BLaER1 treated with 17β-estradiol and CSF1 and Interleukin-3, amounts not matched to agents 10 nM and 100 nM (cell line): ENCODE measurements at regions not wholly inside any gene's neighbourhood (a gene's known extent, or its start where the extent isn't known, plus 50 kb on each side); places are given as distances from the start of the nearest gene placed in this dataset.
A peak's percentile ranks its signal among the peaks of the same experiment; 100 is the strongest.
"Not testable (repeated sequence)": the region's sequence is repeated elsewhere in the genome, so short reads cannot be mapped to it uniquely, and the experiment has no call there.

ENCODE experiments used
- H3K27ac ChIP-seq, 11 experiments: shearing (Covaris generic); formaldehyde crosslinking; 2 replicates each; pipeline ENCODE4 v1.8.1; 2022
- H3K27me3 ChIP-seq, 11 experiments: shearing (Covaris generic); formaldehyde crosslinking; 2 replicates each; pipeline ENCODE4 v1.8.1; 2022
- H3K36me3 ChIP-seq, 11 experiments: shearing (Covaris generic); formaldehyde crosslinking; 2 replicates each; pipeline ENCODE4 v1.8.1; 2022
- H3K4me1 ChIP-seq, 10 experiments: shearing (Covaris generic); formaldehyde crosslinking; 2 replicates each; pipeline ENCODE4 v1.8.1; 2022
- H3K4me2 ChIP-seq, 11 experiments: shearing (Covaris generic); formaldehyde crosslinking; 2 replicates each; pipeline ENCODE4 v1.8.1; 2022
- H3K4me3 ChIP-seq, 10 experiments: shearing (Covaris generic); formaldehyde crosslinking; 2 replicates each; pipeline ENCODE4 v1.8.1; 2022
- H3K9ac ChIP-seq, 11 experiments: shearing (Covaris generic); formaldehyde crosslinking; 2 replicates each; pipeline ENCODE4 v1.8.1; 2022
- H3K9me3 ChIP-seq, 11 experiments: shearing (Covaris generic); formaldehyde crosslinking; replicated peaks in 1 of 11; 2 replicates each; pipeline ENCODE4 v1.8.1; 2022
- H4K20me1 ChIP-seq, 11 experiments: shearing (Covaris generic); formaldehyde crosslinking; 2 replicates each; pipeline ENCODE4 v1.8.1; 2022
- Cebpa-rat ChIP-seq, 11 experiments: shearing (Covaris generic); IDR thresholded peaks; 2 replicates each; pipeline ENCODE4 v1.8.1; 2022

DNA sequence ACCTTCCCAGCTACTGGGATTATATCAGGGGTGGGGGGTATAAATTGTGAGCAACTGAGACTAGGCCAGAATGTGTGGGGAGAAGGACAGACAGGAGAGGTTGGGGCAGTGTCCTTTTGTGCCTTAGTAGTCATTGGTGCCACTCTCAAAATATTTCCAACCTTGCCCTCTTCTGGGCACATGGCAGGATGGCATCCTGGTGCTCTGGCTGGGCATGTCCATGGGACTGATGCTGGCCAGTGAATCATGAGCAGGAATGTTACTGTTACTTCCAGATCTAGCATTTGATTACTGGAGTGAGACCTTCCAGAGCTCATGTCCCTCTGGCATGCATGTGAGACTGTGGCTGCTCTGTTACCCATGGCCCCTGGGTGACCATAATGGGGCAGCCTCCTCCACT, 151.2 kb downstream of the MATN1 start:
- Histone ChIP-seq H3K9me3 (0 out of 22 replicates have a peak, but pooled peaks cover 0 to 4% (median 0%) of the 10 kb centered on the region in 11 experiments), H4K20me1 (no peaks in the 10 kb centered on the region), H3K36me3 (no peaks in the 10 kb centered on the region), H3K4me2 (no peak overlapping the region), H3K27me3 (no peaks in the 10 kb centered on the region), H3K9ac (no peak overlapping the region), H3K27ac (no peak overlapping the region), H3K4me3 (no peak overlapping the region), H3K4me1 (peaks cover 0 to 15% (median 0%) of the 10 kb centered on the region in 10 experiments; a peak in 7 of 20 replicates)
- no peak for TF ChIP-seq Cebpa-rat (IDR thresholded peaks at IDR 0.05)

DNA sequence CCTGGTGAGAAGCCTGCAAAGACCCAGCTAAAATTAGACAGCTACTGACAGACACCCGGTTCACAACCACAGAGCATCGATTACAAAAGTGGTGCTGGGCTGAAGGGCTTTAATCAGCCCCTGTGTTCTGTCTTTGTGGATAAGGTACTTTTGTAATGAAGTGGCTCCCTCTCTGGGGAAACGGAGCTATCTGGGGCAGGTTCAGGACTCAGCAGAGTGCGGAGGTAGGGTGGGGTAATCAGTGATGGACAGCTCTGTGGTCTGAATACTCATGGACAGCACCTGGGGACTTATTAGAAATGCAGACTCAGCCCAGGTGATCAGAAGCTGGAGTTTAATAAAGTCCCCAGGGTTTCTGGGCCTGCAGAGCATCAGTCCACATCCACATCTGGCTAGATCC, 152.0 kb downstream of the MATN1 start:
- Histone ChIP-seq H3K4me2 (no peak overlapping the region), H4K20me1 (no peaks in the 10 kb centered on the region), H3K27me3 (no peaks in the 10 kb centered on the region), H3K9ac (no peak overlapping the region), H3K9me3 (0 out of 22 replicates have a peak, but pooled peaks cover 0 to 4% (median 0%) of the 10 kb centered on the region in 11 experiments), H3K4me1 (peaks cover 0 to 15% (median 0%) of the 10 kb centered on the region in 10 experiments; a peak in 7 of 20 replicates), H3K4me3 (no peak overlapping the region), H3K27ac (no peak overlapping the region), H3K36me3 (no peaks in the 10 kb centered on the region)
- TF ChIP-seq Cebpa-rat (IDR thresholded peaks at IDR 0.05): no peak

DNA sequence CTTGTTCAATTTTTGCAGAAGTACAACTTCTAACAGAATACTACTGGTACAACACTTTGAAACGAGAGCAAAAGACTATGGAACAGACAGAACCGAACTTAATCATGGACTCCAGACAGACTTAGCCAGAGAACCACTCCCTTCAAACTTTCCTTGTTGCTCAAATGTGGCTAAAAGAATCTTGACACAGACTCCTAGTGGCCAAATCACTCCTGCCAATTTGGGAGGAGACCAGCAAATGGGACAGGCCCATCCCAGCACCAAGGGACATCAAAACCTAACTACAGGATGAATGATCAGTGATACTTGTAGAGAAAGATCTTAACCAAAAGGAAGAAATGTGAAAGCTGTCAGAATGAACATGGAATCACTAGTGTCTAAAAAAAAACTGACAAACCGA, 154.0 kb downstream of the MATN1 start:
- H3K27me3 ChIP-seq: no peaks in the 10 kb centered on the region
- peaks cover 0 to 11% (median 0%) of the 10 kb centered on the region in 11 experiments; a peak in 1 of 22 replicates for H3K9me3 ChIP-seq
- no peak overlapping the region for H3K4me3 ChIP-seq
- H3K4me2 ChIP-seq: peak overlapping the region in 4 of 11 experiments; percentile 6 to 32 (median 18); a peak in 3 of 22 replicates
- no peak overlapping the region for H3K9ac ChIP-seq
- no peaks in the 10 kb centered on the region for H3K36me3 ChIP-seq
- no peaks in the 10 kb centered on the region for H4K20me1 ChIP-seq
- no peak for TF ChIP-seq Cebpa-rat (IDR thresholded peaks at IDR 0.05)
- peaks cover 0 to 15% (median 0%) of the 10 kb centered on the region in 10 experiments; a peak in 7 of 20 replicates for H3K4me1 ChIP-seq
- H3K27ac ChIP-seq: no peak overlapping the region

DNA sequence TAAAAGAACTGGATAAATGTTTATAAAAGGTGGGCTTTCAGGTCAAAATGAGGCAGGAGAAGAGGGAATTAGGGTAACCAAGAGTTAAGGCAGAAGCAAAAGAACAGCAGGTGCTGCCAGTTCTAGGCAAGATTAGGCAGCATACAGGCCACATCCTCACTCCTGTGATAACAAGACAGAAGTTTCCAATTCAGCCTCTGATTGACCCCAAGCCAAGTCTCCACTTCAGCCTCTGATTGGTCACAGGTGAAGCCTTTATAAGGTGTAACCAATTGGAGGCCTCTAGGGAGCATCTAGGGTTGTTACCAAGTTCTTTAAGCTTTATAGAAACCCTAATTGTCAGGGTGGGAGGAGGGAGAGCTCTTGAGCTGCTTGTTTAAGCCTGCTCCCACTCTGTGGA, 160.8 kb downstream of the MATN1 start:
- Histone ChIP-seq H3K27me3 (no peaks in the 10 kb centered on the region), H3K4me2 (no peak overlapping the region), H3K9ac (no peak overlapping the region), H3K4me1 (no peaks in the 10 kb centered on the region), H3K27ac (no peak overlapping the region), H3K9me3 (peaks cover 33 to 57% (median 39%) of the 10 kb centered on the region in 11 experiments), H3K36me3 (0 out of 22 replicates have a peak, but pooled peaks cover 0 to 5% (median 0%) of the 10 kb centered on the region in 11 experiments), H4K20me1 (no peaks in the 10 kb centered on the region), H3K4me3 (no peak overlapping the region)
- no peak for TF ChIP-seq Cebpa-rat (IDR thresholded peaks at IDR 0.05)

DNA sequence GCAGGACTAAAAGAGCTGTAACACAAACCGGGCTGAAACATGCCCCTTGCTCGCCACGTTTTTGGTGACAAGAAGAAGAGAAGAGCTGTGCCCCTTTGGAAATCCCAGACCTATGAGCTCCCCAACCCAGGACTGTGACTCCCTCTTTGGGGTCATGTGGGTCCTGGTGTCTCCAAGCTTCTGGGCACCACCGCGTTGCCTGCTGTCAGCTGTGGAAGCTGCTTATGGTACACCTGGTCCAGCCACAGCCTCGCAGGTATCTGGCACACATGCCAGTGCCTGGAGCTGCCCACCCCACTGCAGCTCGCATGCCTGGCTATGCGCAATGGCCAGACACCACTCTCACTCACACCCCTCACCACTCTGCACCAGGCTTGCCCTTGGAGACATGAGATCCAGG, 171.8 kb downstream of the MATN1 start:
- no peaks in the 10 kb centered on the region; a peak in 1 of 22 replicates for H3K36me3 ChIP-seq
- peaks cover 0 to 25% (median 21%) of the 10 kb centered on the region in 11 experiments; a peak in 19 of 22 replicates for H3K9me3 ChIP-seq
- H3K9ac ChIP-seq: no peak overlapping the region
- no peak overlapping the region for H3K27ac ChIP-seq
- H4K20me1 ChIP-seq: no peaks in the 10 kb centered on the region
- no peak overlapping the region for H3K4me3 ChIP-seq
- no peak overlapping the region for H3K4me2 ChIP-seq
- no peak for TF ChIP-seq Cebpa-rat (IDR thresholded peaks at IDR 0.05)
- no peaks in the 10 kb centered on the region for H3K4me1 ChIP-seq
- H3K27me3 ChIP-seq: no peaks in the 10 kb centered on the region

DNA sequence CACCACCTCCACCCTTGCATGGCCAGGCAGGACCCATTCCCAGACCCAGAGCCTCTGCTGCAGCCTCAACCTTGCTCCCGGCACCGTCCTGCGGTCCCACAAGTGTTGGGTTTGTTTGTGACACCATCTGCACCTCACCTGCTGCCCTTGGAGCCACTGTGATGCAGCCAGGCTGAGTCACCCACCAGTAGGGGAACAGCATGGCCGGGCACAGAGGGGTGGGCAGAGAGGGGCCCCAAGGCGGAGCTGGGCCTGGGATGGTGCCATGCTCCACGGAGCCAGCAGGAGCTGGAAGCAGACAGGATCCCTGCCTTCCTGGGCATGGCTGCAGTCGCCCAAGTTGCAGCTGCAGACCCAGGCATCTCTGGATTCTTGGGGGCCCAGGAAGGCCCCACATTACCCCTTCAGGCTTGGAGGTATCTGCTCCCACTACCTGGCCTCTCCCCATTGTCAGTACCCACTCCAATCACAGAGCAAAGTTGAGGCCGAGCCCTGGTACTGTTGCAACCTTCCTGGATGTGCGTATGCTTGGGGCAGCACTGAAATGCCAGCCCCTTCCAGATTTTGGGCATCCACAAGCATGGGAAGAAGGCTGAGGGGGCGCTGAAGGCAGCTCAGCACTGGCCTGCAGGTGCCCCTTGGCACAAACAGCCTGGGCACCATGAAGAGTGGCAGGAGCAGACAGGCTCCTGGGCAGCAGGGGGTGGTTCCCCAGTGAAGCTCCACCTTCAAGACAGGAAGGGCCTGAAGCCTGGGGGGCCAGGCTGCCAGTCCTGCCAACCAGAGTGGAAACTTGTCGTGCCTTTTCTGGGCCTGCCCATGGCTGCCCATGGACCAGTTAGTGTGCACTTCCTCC, 172.8 kb downstream of the MATN1 start:
- H3K27me3 ChIP-seq: no peaks in the 10 kb centered on the region
- TF ChIP-seq Cebpa-rat (IDR thresholded peaks at IDR 0.05): no peak
- no peak overlapping the region for H3K4me2 ChIP-seq
- peaks cover 0 to 23% (median 20%) of the 10 kb centered on the region in 11 experiments; a peak in 19 of 22 replicates for H3K9me3 ChIP-seq
- H3K4me3 ChIP-seq: no peak overlapping the region
- H4K20me1 ChIP-seq: no peaks in the 10 kb centered on the region
- H3K27ac ChIP-seq: no peak overlapping the region
- H3K36me3 ChIP-seq: no peaks in the 10 kb centered on the region; a peak in 1 of 22 replicates
- no peak overlapping the region for H3K9ac ChIP-seq
- no peaks in the 10 kb centered on the region for H3K4me1 ChIP-seq

DNA sequence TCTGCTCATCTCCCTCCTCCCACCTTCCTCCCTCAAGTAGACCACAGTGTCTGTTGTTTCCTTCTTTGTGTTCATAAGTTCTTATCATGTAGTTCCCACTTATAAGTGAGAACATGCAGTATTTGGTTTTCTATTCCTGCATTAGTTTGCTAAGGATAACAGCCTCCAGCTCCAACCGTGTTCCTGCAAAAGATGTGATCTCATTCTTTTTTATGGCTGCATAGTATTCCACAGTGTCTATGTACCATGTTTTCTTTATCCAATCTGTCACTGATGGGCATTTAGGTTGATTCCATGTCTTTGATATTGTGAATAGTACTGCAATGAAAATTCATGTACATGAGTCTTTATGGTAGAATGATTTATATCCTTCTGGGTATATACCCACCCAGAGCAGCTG, 173.5 kb downstream of the MATN1 start:
- not testable (repeated sequence) for H4K20me1 ChIP-seq, H3K36me3 ChIP-seq, H3K4me2 ChIP-seq, H3K27me3 ChIP-seq, H3K27ac ChIP-seq, H3K4me3 ChIP-seq, H3K9ac ChIP-seq, H3K4me1 ChIP-seq
- peaks cover 0 to 23% (median 20%) of the 10 kb centered on the region in 11 experiments; a peak in 19 of 22 replicates for H3K9me3 ChIP-seq

DNA sequence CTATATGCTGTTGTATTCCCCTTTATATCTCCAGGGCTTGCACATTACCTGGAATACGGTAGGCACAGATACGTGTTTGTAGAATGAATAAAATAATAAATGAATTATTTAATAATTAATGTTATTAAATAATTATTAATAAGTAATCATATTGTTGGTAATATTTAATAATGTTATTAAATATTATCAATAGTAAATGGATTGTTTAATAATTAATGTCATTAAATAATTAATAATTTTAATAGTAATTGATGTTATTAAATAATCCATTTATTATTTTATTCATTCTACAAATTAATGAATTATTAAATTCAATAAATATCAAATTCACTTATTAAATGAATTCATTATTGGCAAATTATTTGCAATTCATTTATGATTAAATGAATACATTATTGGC, 175.1 kb downstream of the MATN1 start:
- Histone ChIP-seq H3K9ac (no peak overlapping the region), H4K20me1 (no peaks in the 10 kb centered on the region), H3K27ac (no peak overlapping the region), H3K36me3 (no peaks in the 10 kb centered on the region; a peak in 1 of 22 replicates), H3K27me3 (no peaks in the 10 kb centered on the region), H3K9me3 (peaks cover 0 to 23% (median 20%) of the 10 kb centered on the region in 11 experiments; a peak in 19 of 22 replicates), H3K4me3 (no peak overlapping the region), H3K4me1 (peaks cover 0 to 1% (median 0%) of the 10 kb centered on the region in 10 experiments; a peak in 3 of 20 replicates), H3K4me2 (no peak overlapping the region)
- TF ChIP-seq Cebpa-rat (IDR thresholded peaks at IDR 0.05): no peak

DNA sequence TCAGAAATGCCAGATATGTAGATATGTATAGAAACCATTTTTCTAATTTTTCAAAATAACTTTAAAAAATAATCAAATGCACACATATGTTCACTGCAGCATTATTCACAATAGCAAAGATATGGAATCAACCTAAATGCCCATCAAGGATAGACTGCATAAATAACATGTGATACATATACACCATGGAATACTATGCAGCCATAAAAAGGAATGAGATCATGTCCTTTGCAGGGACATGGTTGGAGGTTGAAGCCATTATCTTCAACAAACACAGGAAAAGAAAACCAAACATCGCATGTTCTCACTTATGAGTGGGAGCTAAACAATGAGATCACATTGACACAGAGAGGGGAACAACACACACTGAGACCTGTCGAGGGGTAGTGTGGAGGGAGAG, 176.1 kb downstream of the MATN1 start:
- not testable (repeated sequence) for H4K20me1 ChIP-seq, H3K27me3 ChIP-seq, H3K4me3 ChIP-seq, H3K4me2 ChIP-seq, H3K9ac ChIP-seq, H3K36me3 ChIP-seq, H3K27ac ChIP-seq
- peaks cover 7 to 11% (median 8%) of the 10 kb centered on the region in 10 experiments; a peak in 17 of 20 replicates for H3K4me1 ChIP-seq
- peaks cover 0 to 23% (median 20%) of the 10 kb centered on the region in 11 experiments; a peak in 19 of 22 replicates for H3K9me3 ChIP-seq
